ENCODE measurements at regions not wholly inside any gene's neighbourhood (a gene's known extent, or its start where the extent isn't known, plus 50 kb on each side); places are given as distances from the start of the nearest gene placed in this dataset.
A peak's percentile ranks its signal among the peaks of the same experiment; 100 is the strongest.
"Not testable (repeated sequence)": the region's sequence is repeated elsewhere in the genome, so short reads cannot be mapped to it uniquely, and the experiment has no call there.

DNA sequence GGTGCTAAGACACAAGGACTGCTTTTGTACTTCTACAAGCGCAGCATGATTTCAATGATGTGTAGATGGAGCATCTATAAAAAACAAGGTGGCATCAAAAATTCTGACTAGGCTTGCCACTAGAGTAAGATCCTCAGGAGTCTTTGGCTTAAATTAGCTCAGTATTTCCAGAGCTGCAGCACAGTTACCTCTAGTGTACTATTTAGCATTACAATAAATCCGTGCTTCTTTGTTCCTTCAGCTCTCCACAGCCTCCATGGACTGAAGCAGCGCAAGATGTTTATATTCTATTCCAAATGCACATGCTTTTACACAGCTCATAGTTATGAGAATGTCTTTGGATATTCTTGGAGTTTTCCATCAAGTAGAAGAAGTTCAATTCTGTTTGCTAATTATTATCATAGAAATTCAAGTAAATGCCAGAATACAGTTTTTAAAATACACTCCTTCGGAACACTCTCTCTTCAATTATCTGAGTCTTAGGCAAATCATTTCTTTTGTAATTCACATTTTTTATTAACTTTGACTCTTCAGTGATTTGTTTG is 1133.0 kb upstream of the LRRTM1 start:
- Mint-ChIP-seq H3K9me3 (peaks cover 2 to 13% (median 3%) of the 10 kb centered on the region in 3 donors), H3K4me1 (no peaks in the 10 kb centered on the region), H3K27me3 (no peaks in the 10 kb centered on the region), H3K4me3 (no peak overlapping the region), H3K27ac (no peak overlapping the region), H3K36me3 (no peaks in the 10 kb centered on the region)

DNA sequence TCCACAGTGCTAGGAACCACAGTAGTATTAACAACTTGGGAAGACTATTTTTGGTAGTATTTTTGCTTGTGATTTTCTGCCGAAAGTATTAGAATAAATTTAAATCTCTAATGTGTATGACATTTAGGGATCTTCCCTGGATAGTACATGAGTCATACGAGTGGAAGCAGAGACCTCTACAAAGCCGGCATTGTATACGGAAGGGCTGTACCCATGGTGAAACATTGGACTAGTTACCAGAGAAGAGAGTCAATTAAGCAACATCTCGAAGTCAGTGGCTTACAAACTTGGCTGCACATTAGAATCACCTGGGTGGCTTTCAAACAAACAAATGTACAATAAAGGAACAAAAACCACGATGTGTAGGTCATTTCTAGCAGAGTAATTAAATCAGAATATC is 1131.7 kb upstream of the LRRTM1 start:
- H3K36me3 Mint-ChIP-seq = no peaks in the 10 kb centered on the region
- H3K27me3 Mint-ChIP-seq = no peaks in the 10 kb centered on the region
- peaks cover 0 to 5% (median 3%) of the 10 kb centered on the region in 3 donors for H3K9me3 Mint-ChIP-seq
- H3K27ac Mint-ChIP-seq = no peak overlapping the region
- no peaks in the 10 kb centered on the region for H3K4me1 Mint-ChIP-seq
- no peak overlapping the region for H3K4me3 Mint-ChIP-seq

DNA sequence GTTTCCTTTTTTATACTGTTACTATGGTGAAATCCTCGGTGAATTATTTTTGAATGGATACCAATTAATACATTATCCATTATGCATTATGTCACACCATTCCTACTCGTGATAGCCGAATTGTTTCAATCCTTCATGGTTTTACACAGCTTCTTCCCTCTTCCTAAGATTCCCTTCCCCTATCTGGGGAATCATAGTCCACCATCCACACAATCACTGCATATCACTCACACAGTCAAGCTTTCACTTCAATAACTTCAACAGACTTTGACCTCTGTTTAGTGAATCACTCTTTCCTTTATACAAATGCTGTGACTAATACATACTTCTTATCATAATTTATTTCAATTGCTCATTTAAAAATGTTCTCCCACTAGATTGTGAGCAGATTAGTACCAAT is 1108.1 kb upstream of the LRRTM1 start:
- Mint-ChIP-seq H3K9me3 (peaks cover 0 to 1% (median 0%) of the 10 kb centered on the region in 3 donors), H3K4me1 (no peaks in the 10 kb centered on the region), H3K27me3 (no peaks in the 10 kb centered on the region), H3K27ac (no peak overlapping the region), H3K4me3 (no peak overlapping the region), H3K36me3 (no peaks in the 10 kb centered on the region)

DNA sequence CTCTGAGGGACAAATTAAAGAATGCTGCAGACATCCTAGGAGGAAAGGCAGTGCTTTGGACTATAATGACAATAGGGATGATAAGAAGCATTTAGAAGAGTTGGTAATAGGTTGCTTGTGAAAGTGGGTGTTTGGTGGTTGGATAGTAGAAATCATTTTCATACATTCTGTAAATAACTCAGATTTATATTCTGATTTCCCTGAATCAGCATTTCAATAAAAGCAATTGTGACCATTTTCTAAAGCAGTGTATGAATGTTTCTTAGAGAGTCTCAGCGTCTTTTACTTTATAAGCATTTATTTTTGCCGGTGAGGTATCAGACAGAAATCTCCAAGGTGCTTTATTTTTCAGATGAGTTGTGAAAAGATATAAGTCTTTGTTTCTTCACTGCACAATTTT is 1099.0 kb upstream of the LRRTM1 start:
- no peaks in the 10 kb centered on the region for H3K27me3 Mint-ChIP-seq
- H3K4me1 Mint-ChIP-seq = no peaks in the 10 kb centered on the region
- H3K4me3 Mint-ChIP-seq = no peak overlapping the region
- H3K36me3 Mint-ChIP-seq = no peaks in the 10 kb centered on the region
- H3K9me3 Mint-ChIP-seq = peaks cover 0 to 7% (median 3%) of the 10 kb centered on the region in 3 donors
- H3K27ac Mint-ChIP-seq = no peak overlapping the region

DNA sequence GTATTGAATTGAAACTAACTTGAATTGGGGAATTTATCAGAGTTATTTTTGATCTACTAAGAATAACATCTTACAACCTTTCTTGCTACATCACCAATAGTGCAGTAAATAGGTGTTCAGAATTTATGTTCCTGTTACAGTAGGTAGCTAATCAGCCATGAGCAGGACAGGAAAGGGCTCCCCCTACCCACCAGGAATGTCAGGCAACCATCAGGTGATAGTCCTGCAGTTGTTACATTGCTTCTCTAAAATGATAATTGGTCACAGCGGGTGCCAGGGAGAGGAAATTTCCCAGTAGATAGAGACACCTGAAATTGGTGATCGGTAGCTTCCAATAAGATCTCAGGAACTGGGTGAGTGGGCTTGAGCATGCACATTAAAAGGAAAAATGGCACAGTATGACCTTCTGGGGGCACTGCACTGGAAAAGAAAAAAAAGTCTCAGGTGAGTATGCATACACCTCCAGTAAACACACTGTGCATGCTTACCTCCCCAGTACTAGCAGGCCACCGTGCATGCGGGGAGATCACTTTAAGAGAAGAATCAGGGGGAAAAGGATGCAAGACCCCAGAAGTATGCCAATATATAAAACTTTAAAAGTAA is 1092.0 kb upstream of the LRRTM1 start:
- Mint-ChIP-seq H3K36me3 (no peaks in the 10 kb centered on the region), H3K27ac (no peak overlapping the region), H3K9me3 (peaks cover 2 to 6% (median 4%) of the 10 kb centered on the region in 3 donors)

DNA sequence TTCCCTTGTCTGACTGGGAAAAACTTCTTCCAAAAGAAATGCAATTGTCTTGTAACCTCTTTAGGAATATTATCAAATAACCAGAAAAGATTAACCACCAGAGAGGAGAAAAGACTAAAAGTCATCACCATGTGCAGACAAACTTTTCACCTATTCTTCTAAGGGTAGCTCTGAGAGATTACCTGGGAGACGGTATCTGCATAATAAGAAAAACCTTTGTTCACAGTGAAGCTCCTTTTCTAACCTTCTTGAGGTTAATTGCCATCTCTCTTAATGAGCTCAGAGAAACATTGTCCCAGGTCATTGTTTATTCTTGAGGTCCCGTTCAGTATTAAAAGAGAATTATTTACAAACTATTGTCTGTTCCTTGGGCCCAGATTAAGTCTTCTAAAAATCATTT is 1091.2 kb upstream of the LRRTM1 start:
- H3K4me1 Mint-ChIP-seq = no peaks in the 10 kb centered on the region
- H3K27me3 Mint-ChIP-seq = no peaks in the 10 kb centered on the region
- H3K27ac Mint-ChIP-seq = no peak overlapping the region
- H3K36me3 Mint-ChIP-seq = no peaks in the 10 kb centered on the region
- no peak overlapping the region for H3K4me3 Mint-ChIP-seq
- peaks cover 2 to 6% (median 4%) of the 10 kb centered on the region in 3 donors for H3K9me3 Mint-ChIP-seq

More for the DNA sequence above, 1092.0 kb upstream of the LRRTM1 start:
- Mint-ChIP-seq H3K4me1 (no peaks in the 10 kb centered on the region), H3K27me3 (no peaks in the 10 kb centered on the region), H3K4me3 (no peak overlapping the region)

DNA sequence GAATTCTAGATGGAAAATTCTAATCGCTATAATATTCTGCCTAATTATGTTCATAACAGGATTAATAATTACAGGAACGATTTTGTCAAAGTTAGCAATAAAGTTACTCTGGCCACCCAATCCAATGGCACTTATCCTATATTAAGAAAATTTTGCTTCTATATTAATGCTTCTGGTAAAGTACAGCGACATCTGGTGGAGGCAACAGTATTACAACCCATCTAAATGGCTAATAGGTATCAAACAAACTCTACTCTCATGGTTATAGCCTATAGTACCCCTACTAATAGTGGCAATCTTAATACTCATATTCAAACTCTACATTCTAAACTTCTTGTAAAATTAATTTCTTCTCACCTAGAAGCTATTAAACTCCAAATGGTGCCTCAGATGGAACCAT is 1084.7 kb upstream of the LRRTM1 start:
- Mint-ChIP-seq H3K27ac (no peak overlapping the region), H3K4me3 (no peak overlapping the region), H3K36me3 (no peaks in the 10 kb centered on the region), H3K27me3 (no peaks in the 10 kb centered on the region), H3K4me1 (no peaks in the 10 kb centered on the region), H3K9me3 (peaks cover 3 to 15% (median 7%) of the 10 kb centered on the region in 3 donors)

DNA sequence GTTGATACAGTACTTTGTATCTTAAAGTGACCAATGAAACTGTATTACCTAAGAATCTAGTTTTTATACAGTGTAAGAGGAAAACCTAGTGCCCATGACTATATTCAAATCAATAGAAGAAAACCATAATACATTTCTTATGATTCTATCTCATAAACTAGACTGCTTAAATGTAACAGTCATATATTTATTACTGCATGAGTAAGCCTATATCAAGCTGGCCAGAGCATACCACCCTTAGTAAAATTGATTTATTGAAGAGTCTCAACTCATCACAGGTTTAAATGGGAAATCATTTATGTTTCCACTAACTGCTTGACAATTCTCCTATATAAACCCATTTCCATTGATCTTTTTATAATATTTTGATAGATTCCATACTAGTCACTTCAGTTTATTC is 1059.2 kb upstream of the LRRTM1 start:
- Mint-ChIP-seq H3K27ac (no peak overlapping the region), H3K4me3 (no peak overlapping the region), H3K9me3 (peaks cover 3 to 18% (median 3%) of the 10 kb centered on the region in 3 donors), H3K36me3 (no peaks in the 10 kb centered on the region), H3K4me1 (peaks cover 0 to 2% (median 0%) of the 10 kb centered on the region in 3 donors), H3K27me3 (no peaks in the 10 kb centered on the region)

DNA sequence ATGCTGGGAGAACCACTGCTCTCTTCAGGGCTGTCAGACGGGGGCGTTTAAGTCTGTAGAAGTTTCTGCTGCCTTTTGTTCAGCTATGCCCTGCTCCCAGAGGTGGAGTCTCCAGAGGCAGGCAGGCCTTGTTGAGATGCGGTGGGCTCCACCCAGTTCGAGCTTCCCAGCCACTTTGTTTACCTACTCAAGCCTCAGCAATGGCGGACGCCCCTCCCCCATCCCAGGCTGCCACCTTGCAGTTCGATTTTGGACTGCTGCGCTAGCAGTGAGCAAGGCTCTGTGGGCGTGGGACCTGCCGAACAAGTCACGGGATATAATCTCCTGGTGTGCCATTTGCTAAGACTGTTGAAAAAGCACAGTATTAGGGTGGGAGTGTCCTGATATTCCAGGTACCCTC is 1057.9 kb upstream of the LRRTM1 start:
- H3K27ac Mint-ChIP-seq, H3K27me3 Mint-ChIP-seq, H3K36me3 Mint-ChIP-seq, H3K4me1 Mint-ChIP-seq, H3K4me3 Mint-ChIP-seq: not testable (repeated sequence)
- peaks cover 2 to 18% (median 3%) of the 10 kb centered on the region in 3 donors for H3K9me3 Mint-ChIP-seq

DNA sequence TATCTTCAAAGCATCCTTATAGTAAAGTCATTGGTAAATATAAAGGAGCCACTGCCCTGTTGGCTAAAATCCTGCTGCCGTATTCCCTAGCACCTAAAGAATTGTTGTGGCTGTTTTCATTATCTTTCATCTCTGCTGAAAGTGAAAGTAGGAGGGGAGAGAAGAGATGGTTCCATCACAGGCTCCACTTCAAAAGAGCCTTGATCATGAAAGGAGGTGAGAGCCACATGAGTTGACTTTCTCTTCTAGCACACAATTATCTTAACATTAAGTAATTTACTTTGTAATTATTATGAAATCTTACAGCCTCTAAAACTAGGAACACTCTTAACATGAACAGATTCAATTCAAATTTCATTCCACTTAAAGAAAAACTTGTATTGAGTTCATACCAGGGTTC is 1050.9 kb upstream of the LRRTM1 start:
- no peaks in the 10 kb centered on the region for H3K27me3 Mint-ChIP-seq
- no peak overlapping the region for H3K4me3 Mint-ChIP-seq
- no peak overlapping the region for H3K27ac Mint-ChIP-seq
- H3K4me1 Mint-ChIP-seq = peaks cover 0 to 2% (median 0%) of the 10 kb centered on the region in 3 donors
- H3K36me3 Mint-ChIP-seq = no peaks in the 10 kb centered on the region
- H3K9me3 Mint-ChIP-seq = peaks cover 0 to 22% (median 9%) of the 10 kb centered on the region in 3 donors

DNA sequence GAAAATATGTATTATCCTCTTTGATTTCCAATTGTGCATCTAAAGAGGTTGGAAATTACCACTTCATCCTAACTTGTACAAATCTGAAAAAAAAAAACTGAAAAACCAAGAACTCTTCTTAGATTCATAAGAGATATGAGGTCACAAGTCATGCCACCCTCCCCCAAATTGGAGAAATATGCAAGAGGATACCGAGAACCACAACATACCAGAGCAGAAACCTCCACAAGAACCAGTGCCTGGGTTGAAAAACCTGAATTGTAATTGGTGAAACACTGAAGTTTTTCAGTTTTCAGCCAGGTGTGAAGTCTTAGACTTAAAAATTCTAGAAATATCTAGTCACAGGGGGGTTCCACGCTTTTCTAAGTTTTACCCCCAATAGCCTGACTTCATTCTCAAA is 1029.5 kb upstream of the LRRTM1 start:
- Mint-ChIP-seq H3K27ac (no peak overlapping the region), H3K36me3 (peaks cover 2% of the 10 kb centered on the region), H3K4me1 (no peaks in the 10 kb centered on the region), H3K27me3 (no peaks in the 10 kb centered on the region), H3K4me3 (no peak overlapping the region), H3K9me3 (peaks cover 0 to 2% (median 0%) of the 10 kb centered on the region in 3 donors)

DNA sequence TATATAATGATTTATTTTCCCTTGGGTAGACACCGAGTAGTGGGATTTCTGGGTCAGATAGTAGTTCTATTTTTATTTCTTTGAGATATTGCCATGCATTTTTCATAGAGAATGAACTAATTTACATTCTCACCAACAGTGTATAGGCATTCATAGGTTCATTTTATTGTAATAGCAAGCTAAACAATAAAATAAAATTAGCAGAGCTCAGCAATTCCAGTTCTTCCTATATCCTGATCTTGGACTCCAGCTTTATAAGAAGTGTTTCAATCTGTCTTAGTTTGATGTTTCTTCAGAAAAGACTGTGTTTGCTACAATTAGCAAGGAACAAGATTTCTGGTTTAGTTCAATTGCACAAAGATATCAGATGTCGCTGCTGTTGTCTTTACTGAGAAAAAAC is 1024.4 kb upstream of the LRRTM1 start:
- Mint-ChIP-seq H3K27me3 (no peaks in the 10 kb centered on the region), H3K27ac (peak overlapping the region in 1 of 3 donors; percentile 19), H3K4me3 (no peak overlapping the region)

DNA sequence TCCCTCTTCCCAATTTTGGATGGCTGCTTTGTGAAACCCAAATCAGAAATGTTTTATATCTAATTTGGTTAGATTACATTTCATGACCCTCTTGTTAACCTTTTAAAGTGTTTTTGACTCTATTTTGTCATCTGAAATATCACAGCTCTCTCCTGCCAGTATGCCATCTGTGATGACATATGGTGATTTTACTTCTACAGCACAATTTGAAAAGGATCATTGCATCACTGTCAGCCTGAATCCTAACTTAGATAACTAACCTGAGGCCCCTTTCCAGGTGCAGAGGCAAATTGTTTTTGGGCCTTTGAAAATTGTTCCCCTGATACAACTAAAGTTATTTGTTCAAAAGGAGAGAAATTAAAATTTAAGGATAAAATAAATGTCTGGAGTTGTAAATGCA is 1023.4 kb upstream of the LRRTM1 start:
- no peak overlapping the region for H3K27ac Mint-ChIP-seq
- H3K4me3 Mint-ChIP-seq = no peak overlapping the region
- peaks cover 0 to 19% (median 1%) of the 10 kb centered on the region in 3 donors for H3K9me3 Mint-ChIP-seq
- H3K4me1 Mint-ChIP-seq = no peaks in the 10 kb centered on the region
- H3K27me3 Mint-ChIP-seq = no peaks in the 10 kb centered on the region
- no peaks in the 10 kb centered on the region for H3K36me3 Mint-ChIP-seq

More for the DNA sequence above, 1024.4 kb upstream of the LRRTM1 start:
- Mint-ChIP-seq H3K4me1 (no peaks in the 10 kb centered on the region), H3K9me3 (peaks cover 0 to 10% (median under 1%) of the 10 kb centered on the region in 3 donors), H3K36me3 (no peaks in the 10 kb centered on the region)

DNA sequence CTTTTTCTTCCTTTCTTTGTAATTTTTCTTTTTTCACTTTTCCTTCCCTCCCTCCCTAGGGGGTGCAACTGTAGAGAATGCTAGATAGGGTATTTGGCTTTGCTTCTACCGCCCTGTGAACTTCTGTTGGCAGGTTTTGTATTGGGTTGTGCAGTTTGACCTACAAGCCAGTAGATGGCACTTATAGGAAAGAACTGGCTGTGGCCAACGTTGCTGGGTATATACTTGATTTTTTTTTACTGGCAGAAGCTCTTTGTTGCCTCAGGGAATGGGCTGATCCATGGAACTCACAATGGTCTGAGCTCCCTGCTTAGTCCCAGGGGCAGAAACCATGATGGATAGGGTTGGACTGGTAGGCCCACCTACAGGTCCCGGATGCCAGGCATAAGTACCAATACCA is 1019.5 kb upstream of the LRRTM1 start:
- H3K27ac Mint-ChIP-seq = peak overlapping the region in 1 of 3 donors; percentile 1
- no peaks in the 10 kb centered on the region for H3K4me1 Mint-ChIP-seq
- H3K9me3 Mint-ChIP-seq = peaks cover 3 to 26% (median 5%) of the 10 kb centered on the region in 3 donors
- H3K27me3 Mint-ChIP-seq = no peaks in the 10 kb centered on the region
- no peaks in the 10 kb centered on the region for H3K36me3 Mint-ChIP-seq
- no peak overlapping the region for H3K4me3 Mint-ChIP-seq

DNA sequence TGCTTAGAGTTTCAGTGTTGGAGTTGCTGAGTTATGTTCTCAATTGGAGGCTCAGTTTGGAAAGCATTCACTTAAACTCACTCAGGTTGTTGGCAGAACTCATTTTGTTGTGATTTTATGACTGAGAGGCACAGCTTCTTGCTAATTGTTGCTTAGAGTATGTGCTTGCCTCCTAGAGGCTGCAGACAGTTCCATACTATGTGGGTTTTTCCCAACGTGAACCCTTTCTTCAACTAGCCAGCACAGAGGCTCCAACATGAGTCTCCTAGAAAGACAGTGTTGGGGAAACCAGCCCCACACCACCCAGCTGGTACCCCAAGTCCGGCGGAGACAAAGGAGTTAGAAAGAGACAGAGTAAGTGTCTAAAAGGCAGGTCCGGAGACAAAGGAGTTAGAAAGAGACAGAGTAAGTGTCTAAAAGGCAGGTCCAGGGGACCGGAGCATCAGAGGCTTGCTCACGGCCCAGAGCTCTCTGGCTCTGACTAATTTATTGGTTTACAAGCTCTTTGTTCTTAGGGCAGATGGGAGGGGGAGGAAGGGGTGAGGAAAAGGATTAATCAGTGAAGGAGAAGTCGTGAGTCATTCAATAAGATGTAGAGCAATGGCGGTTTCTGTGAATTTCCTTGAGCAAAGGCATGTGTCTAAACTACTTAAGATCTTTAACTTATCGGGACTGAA is 999.7 kb upstream of the LRRTM1 start:
- Mint-ChIP-seq H3K4me1 (no peaks in the 10 kb centered on the region), H3K36me3 (no peaks in the 10 kb centered on the region), H3K9me3 (peaks cover 2 to 16% (median 7%) of the 10 kb centered on the region in 3 donors), H3K4me3 (no peak overlapping the region), H3K27ac (no peak overlapping the region), H3K27me3 (no peaks in the 10 kb centered on the region)

DNA sequence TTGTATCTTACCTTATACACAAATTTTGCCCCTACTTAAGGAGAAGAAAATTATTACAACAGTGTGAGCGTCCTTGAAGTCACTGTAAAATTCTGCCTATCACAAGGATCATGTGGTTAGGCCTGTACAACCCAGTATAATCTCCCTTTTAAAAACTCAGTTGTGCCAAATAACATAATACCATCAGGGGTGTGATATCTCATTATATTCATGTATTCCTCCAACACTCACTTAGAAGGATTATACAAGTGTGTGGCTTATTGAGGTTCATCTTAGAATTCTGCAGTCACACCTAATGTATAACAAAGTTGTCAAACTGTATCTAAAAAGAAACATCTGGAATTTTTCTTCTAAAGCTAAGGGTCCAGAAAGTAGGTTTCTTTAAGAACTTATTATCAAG is 998.8 kb upstream of the LRRTM1 start:
- no peaks in the 10 kb centered on the region for H3K36me3 Mint-ChIP-seq

More for the DNA sequence above, 998.8 kb upstream of the LRRTM1 start:
- Mint-ChIP-seq H3K4me3 (no peak overlapping the region), H3K9me3 (peaks cover 2 to 18% (median 7%) of the 10 kb centered on the region in 3 donors), H3K27me3 (no peaks in the 10 kb centered on the region), H3K4me1 (no peaks in the 10 kb centered on the region), H3K27ac (no peak overlapping the region)
